GM12874 (cell line): ENCODE measurements at regions not wholly inside any gene's neighbourhood (a gene's known extent, or its start where the extent isn't known, plus 50 kb on each side); places are given as distances from the start of the nearest gene placed in this dataset.

Experiments
- TF ChIP-seq, protein P1 (sequence below): IDR thresholded peaks from 2 replicates; pipeline ENCODE4 v1.5.1; 2011; ENCODE audit warnings: low read depth, mild to moderate bottlenecking, control low read depth, low read length, moderate library complexity; ENCODE audit not compliant: insufficient read depth

DNA sequence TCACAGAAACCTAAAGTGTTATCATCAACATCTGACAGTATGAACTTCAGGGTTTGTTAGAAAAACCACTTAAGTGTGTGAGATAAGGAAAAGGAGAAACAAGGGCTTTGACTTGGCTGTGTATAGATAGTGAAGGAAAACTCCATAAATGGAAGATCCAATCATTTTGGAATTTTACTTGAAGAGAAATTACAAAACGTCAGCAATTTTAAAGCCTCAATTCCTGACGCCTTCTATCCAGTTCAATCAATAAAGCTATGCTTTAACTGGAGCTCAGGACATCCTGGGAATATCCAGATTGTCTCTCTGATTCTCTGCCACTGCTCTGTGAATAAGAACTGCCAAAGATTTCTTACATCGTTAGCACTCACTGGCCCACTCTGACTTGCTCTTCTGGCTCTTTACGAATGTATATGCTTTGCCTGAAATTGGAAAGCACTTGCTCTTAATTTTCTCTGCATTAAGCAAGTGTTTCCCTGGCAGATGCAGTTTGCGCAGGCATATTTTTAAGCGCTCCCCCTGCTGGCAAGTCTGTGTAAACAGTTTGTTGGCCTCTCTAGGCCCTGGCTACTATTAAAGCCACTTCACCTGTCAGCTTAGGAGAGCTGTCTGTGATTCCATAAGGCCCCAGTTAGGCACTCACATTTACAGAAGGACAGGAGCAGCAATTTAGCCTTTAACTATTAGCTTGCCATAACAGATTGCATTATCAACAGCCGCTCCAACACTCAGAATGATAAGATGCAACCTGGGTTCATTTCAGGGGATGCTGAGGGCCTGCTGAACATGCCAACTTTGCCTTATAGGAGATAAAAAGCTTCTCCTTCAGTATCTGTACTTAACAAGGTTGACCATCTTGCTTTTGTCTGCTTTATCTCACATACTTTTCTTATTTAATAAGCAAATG, 251.4 kb upstream of the DDX53 start:
- TF ChIP-seq, protein P1, sequence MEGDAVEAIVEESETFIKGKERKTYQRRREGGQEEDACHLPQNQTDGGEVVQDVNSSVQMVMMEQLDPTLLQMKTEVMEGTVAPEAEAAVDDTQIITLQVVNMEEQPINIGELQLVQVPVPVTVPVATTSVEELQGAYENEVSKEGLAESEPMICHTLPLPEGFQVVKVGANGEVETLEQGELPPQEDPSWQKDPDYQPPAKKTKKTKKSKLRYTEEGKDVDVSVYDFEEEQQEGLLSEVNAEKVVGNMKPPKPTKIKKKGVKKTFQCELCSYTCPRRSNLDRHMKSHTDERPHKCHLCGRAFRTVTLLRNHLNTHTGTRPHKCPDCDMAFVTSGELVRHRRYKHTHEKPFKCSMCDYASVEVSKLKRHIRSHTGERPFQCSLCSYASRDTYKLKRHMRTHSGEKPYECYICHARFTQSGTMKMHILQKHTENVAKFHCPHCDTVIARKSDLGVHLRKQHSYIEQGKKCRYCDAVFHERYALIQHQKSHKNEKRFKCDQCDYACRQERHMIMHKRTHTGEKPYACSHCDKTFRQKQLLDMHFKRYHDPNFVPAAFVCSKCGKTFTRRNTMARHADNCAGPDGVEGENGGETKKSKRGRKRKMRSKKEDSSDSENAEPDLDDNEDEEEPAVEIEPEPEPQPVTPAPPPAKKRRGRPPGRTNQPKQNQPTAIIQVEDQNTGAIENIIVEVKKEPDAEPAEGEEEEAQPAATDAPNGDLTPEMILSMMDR = peak; percentile 54; the same call in 1 of the 2 replicates

GRCh38 chrX:22758807-22759481, 240.8 kb upstream of the DDX53 start:
- TF ChIP-seq, protein P1 = no peak

- TF ChIP-seq, protein P1 = no peak
Measured at GRCh38 chrX:22760513-22761057, 239.2 kb upstream of the DDX53 start.

DNA sequence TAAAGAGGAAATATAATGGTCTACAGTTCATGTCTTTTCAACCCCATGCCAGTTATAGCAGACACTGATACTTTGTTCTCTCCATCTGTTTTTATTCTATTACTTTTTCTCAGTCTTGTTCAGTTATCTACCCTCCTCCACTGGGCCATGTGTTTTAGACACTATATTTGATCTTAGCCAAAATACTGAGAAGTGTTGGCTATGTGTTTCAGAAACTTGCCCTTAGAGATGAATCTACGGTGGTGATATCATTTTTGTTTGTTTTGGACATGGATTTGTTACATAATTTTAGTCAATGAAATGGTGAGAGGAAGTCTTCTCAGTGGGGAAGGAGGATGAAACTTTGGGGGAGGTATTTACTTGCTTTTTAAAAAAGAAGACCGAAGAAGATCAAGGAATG, 211.5 kb upstream of the DDX53 start:
- TF ChIP-seq, protein P1 = no peak

DNA sequence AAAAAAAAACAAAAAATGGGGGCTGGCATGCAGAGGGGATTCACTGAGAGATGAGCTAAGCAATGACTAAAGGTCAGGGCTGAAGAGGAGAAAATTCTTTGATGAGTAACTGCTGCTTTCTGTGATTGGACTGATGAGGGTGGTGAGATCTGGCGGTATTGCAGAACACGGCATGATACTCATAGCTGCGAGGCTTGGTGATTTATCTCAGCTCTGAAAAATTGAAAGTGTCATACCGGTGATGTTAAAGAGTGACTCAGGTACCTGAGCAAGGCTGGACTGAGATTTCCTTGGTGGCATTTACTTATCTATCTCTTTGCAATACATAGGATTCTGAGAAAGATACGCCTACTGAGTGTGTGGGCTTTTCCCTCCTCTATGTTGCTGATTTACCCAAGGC, 204.1 kb upstream of the DDX53 start:
- TF ChIP-seq, protein P1 = no peak

DNA sequence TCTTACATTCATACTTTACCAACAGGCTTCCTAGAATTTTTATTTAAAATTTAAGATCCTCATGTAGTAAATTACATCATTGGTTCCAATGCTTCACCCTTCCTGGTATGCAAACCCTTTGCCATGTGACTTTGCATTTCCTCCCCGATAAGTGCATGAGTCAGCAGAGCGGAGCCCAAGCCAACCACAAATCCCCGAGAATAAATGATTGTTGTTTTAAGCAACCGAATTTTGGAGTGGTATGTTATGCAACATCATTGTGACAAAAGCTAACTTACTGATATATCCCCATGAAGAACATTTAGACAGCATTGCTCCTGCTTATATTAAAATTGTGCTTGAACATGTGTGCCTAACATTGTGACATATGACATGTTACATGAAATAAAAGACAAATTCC, 199.4 kb upstream of the DDX53 start:
- TF ChIP-seq, protein P1 = no peak

- TF ChIP-seq, protein P1 = no peak
Measured at GRCh38 chrX:22800806-22801205, 199.0 kb upstream of the DDX53 start.
